ENCODE measurements at regions not wholly inside any gene's neighbourhood (a gene's known extent, or its start where the extent isn't known, plus 50 kb on each side); places are given as distances from the start of the nearest gene placed in this dataset.
A peak's percentile ranks its signal among the peaks of the same experiment; 100 is the strongest.

GRCh38 chr2:160670618-160671017 lies 177.0 kb upstream of the RBMS1 start:
- DNase-seq (ENCODE audit: insufficient read length, low spot score) (no peak), FAIRE-seq (no peak)

- FAIRE-seq, result no peak
- DNase-seq (ENCODE audit: insufficient read length, low spot score), result no peak
These were observed 178.6 kb upstream of the RBMS1 start for GRCh38 chr2:160672211-160672610.

- no peak for DNase-seq (ENCODE audit: insufficient read length, low spot score)
- no peak for FAIRE-seq
These were observed 180.6 kb upstream of the RBMS1 start for GRCh38 chr2:160674146-160674750.

- FAIRE-seq (no peak), DNase-seq (ENCODE audit: insufficient read length, low spot score) (no peak)
These were observed 186.1 kb upstream of the RBMS1 start for GRCh38 chr2:160679686-160680085.

GRCh38 chr2:160680294-160680693 lies 186.7 kb upstream of the RBMS1 start:
- no peak for DNase-seq (ENCODE audit: insufficient read length, low spot score)
- no peak for FAIRE-seq

- no peak for FAIRE-seq
- no peak for DNase-seq (ENCODE audit: insufficient read length, low spot score)
These were observed 187.4 kb upstream of the RBMS1 start for GRCh38 chr2:160680974-160681373.

- DNase-seq (ENCODE audit: insufficient read length, low spot score) (no peak), FAIRE-seq (no peak)
These were observed 189.6 kb upstream of the RBMS1 start for GRCh38 chr2:160683206-160683605.

GRCh38 chr2:160687629-160688028 lies 194.0 kb upstream of the RBMS1 start:
- DNase-seq (ENCODE audit: insufficient read length, low spot score), result no peak
- FAIRE-seq, result no peak

GRCh38 chr2:160689441-160689840 lies 195.8 kb upstream of the RBMS1 start:
- FAIRE-seq, result no peak
- DNase-seq (ENCODE audit: insufficient read length, low spot score), result no peak

GRCh38 chr2:160694221-160694620 lies 200.6 kb upstream of the RBMS1 start:
- FAIRE-seq (no peak), DNase-seq (ENCODE audit: insufficient read length, low spot score) (no peak)

- FAIRE-seq, result no peak
- no peak for DNase-seq (ENCODE audit: insufficient read length, low spot score)
These were observed 201.0 kb upstream of the RBMS1 start for GRCh38 chr2:160694631-160695030.

- DNase-seq (ENCODE audit: insufficient read length, low spot score), result no peak
These were observed 201.9 kb upstream of the RBMS1 start for GRCh38 chr2:160695402-160696086.

GRCh38 chr2:160696087-160696452 lies 202.5 kb upstream of the RBMS1 start:
- DNase-seq (ENCODE audit: insufficient read length, low spot score) (no peak), FAIRE-seq (peak; percentile 23)

More at GRCh38 chr2:160695402-160696086, 201.9 kb upstream of the RBMS1 start:
- no peak for FAIRE-seq

GRCh38 chr2:160697817-160698216 lies 204.2 kb upstream of the RBMS1 start:
- DNase-seq (ENCODE audit: insufficient read length, low spot score) (no peak), FAIRE-seq (peak; percentile 20)

GRCh38 chr2:160700021-160700814 lies 206.6 kb upstream of the RBMS1 start:
- FAIRE-seq (no peak), DNase-seq (ENCODE audit: insufficient read length, low spot score) (peak; percentile 28)

GRCh38 chr2:160701822-160702221 lies 208.2 kb upstream of the RBMS1 start:
- DNase-seq (ENCODE audit: insufficient read length, low spot score), result no peak
- FAIRE-seq, result no peak

- no peak for FAIRE-seq
- DNase-seq (ENCODE audit: insufficient read length, low spot score), result no peak
These were observed 209.1 kb upstream of the RBMS1 start for GRCh38 chr2:160702754-160703153.

- FAIRE-seq (peak; percentile 38), DNase-seq (ENCODE audit: insufficient read length, low spot score) (no peak)
These were observed 210.3 kb upstream of the RBMS1 start for GRCh38 chr2:160703648-160704585.

- DNase-seq (ENCODE audit: insufficient read length, low spot score) (no peak), FAIRE-seq (no peak)
These were observed 221.8 kb upstream of the RBMS1 start for GRCh38 chr2:160715428-160715827.

- DNase-seq (ENCODE audit: insufficient read length, low spot score) (no peak), FAIRE-seq (peak; percentile 36)
These were observed 225.5 kb upstream of the RBMS1 start for GRCh38 chr2:160719116-160719515.

GRCh38 chr2:160720098-160720497 lies 226.5 kb upstream of the RBMS1 start:
- FAIRE-seq (no peak), DNase-seq (ENCODE audit: insufficient read length, low spot score) (no peak)
